Neuronal stem cell (in vitro differentiated cells): ENCODE measurements at regions not wholly inside any gene's neighbourhood (a gene's known extent, or its start where the extent isn't known, plus 50 kb on each side); places are given as distances from the start of the nearest gene placed in this dataset.

ENCODE experiments used
- DNase-seq: peaks from one replicate; pipeline ENCODE4 v3.0.0-alpha.2; 2013; ENCODE audit warnings: low spot score
- H2AFZ ChIP-seq: one replicate; pipeline ENCODE4 v1.6.1; 2013; ENCODE audit warnings: mild to moderate bottlenecking, low read length, inconsistent platforms
- H2AK5ac ChIP-seq: 2 replicates; pipeline ENCODE4 v1.6.1; 2013; ENCODE audit warnings: low read depth, mild to moderate bottlenecking, inconsistent platforms, low read length, moderate library complexity, mixed read lengths
- H2BK120ac ChIP-seq: 2 replicates; pipeline ENCODE4 v1.6.1; 2013; ENCODE audit warnings: low read depth, mild to moderate bottlenecking, inconsistent platforms, low read length, moderate library complexity, mixed read lengths
- H2BK12ac ChIP-seq: one replicate; pipeline ENCODE4 v1.6.1; 2013; ENCODE audit warnings: low read length, inconsistent platforms
- H2BK15ac ChIP-seq: 2 replicates; pipeline ENCODE4 v1.6.1; 2013; ENCODE audit warnings: mild to moderate bottlenecking, low read length, inconsistent platforms, mixed read lengths
- H2BK5ac ChIP-seq: one replicate; pipeline ENCODE4 v1.6.1; 2013; ENCODE audit warnings: inconsistent platforms, mild to moderate bottlenecking, low read length, moderate library complexity
- H3K14ac ChIP-seq: one replicate; pipeline ENCODE4 v1.6.1; 2013; ENCODE audit warnings: low read length, inconsistent platforms
- H3K18ac ChIP-seq: 2 replicates; pipeline ENCODE4 v1.6.1; 2013; ENCODE audit warnings: low read length, inconsistent platforms
- H3K23ac ChIP-seq: 2 replicates; pipeline ENCODE4 v1.6.1; 2013; ENCODE audit warnings: low read depth, mild to moderate bottlenecking, mixed read lengths, low read length, inconsistent platforms; ENCODE audit not compliant: poor library complexity
- H3K27ac ChIP-seq: replicated peaks from 3 replicates; pipeline ENCODE4 v1.5.1; 2013; ENCODE audit warnings: low read length, inconsistent platforms
- H3K27me3 ChIP-seq, 3 experiments: 2 replicates each; pipeline ENCODE4 v1.6.1; 2013; ENCODE audit warnings: low read length in 3 of 3, mild to moderate bottlenecking in 2 of 3, inconsistent platforms in 1 of 3, low read depth in 1 of 3, mixed read lengths in 1 of 3, moderate library complexity in 1 of 3; ENCODE audit not compliant: control insufficient read depth in 3 of 3, insufficient read depth in 3 of 3
- H3K36me3 ChIP-seq, 2 donors: replicated peaks in 1 of 2; 2 replicates each; pipeline ENCODE4 v1.6.1; 2013; ENCODE audit warnings: low read length in 2 of 2; ENCODE audit not compliant: control insufficient read depth in 2 of 2, insufficient read depth in 2 of 2
- H3K4ac ChIP-seq: 2 replicates; pipeline ENCODE4 v1.6.1; 2013; ENCODE audit warnings: inconsistent platforms, mild to moderate bottlenecking, low read length, moderate library complexity
- H3K4me1 ChIP-seq, 2 donors: 1 replicate in 1 of 2; 2 replicates in 1 of 2; pipeline ENCODE4 v1.6.1; 2013; ENCODE audit warnings: low read length in 2 of 2, low read depth in 1 of 2; ENCODE audit not compliant: control insufficient read depth in 2 of 2, insufficient read depth in 1 of 2
- H3K4me2 ChIP-seq: one replicate; pipeline ENCODE4 v1.6.1; 2013; ENCODE audit warnings: mild to moderate bottlenecking, low read length, inconsistent platforms; ENCODE audit not compliant: insufficient read depth, poor library complexity, severe bottlenecking
- H3K4me3 ChIP-seq, 2 donors: 2 replicates each; pipeline ENCODE4 v1.5.1; 2013; ENCODE audit warnings: low read length in 2 of 2, mild to moderate bottlenecking in 2 of 2, inconsistent platforms in 1 of 2, moderate library complexity in 1 of 2
- H3K79me1 ChIP-seq: one replicate; pipeline ENCODE4 v1.6.1; 2013; ENCODE audit warnings: low read depth, mild to moderate bottlenecking, inconsistent platforms, low read length, moderate library complexity
- H3K9ac ChIP-seq: one replicate; pipeline ENCODE4 v1.6.1; 2013; ENCODE audit warnings: mild to moderate bottlenecking, low read depth, low read length, inconsistent platforms; ENCODE audit not compliant: poor library complexity
- H3K9me3 ChIP-seq, 2 donors: replicated peaks in 1 of 2; 2 replicates each; pipeline versions ENCODE3 to v1.6.1; 2013; ENCODE audit warnings: low read length in 2 of 2, mild to moderate bottlenecking in 2 of 2, inconsistent platforms in 1 of 2, low read depth in 1 of 2, mixed read lengths in 1 of 2, moderate library complexity in 1 of 2; ENCODE audit not compliant: control insufficient read depth in 2 of 2, insufficient read depth in 1 of 2
- H4K8ac ChIP-seq: one replicate; pipeline ENCODE4 v1.6.1; 2013; ENCODE audit warnings: low read depth, mild to moderate bottlenecking, inconsistent platforms, low read length, moderate library complexity
- H4K91ac ChIP-seq: one replicate; pipeline ENCODE4 v1.6.1; 2013; ENCODE audit warnings: low read length, low read depth, mild to moderate bottlenecking, inconsistent platforms; ENCODE audit not compliant: poor library complexity
- WGBS, 2 donors: extraction: QIAGEN DNeasy Blood & Tissue Kit; methylation state at CpG; one replicate each; pipeline ENCODE4 v1.1.7; 2013; ENCODE audit warnings: missing lambda C conversion rate in 2 of 2, mixed read lengths in 1 of 2; ENCODE audit not compliant: insufficient read length in 2 of 2, insufficient replicate concordance in 1 of 2; ENCODE audit errors: extremely low coverage in 2 of 2; 5-methylcytosine and 5-hydroxymethylcytosine counted together

DNA sequence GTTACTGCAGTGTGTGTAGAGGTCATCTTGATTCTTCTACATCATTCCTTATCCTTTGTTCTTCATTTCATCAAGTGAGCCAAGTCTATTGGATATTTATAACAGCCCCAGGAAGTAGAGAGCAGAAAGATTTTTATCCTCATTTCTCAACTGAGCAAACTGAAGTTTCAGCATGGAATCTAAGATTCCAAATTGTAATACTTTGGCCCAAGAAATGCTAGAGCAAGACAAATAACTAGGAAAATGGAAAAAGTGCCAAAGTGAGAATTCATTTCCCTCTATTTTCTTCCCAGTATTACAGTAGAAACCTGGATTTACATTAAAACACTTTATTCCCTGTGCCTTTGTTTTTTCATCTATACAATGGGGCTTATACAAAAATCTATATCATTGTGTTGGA is 346.8 kb downstream of the ARPP21 start:
- H2BK15ac ChIP-seq = no peak overlapping the region
- no peak overlapping the region for H2BK120ac ChIP-seq
- H2AFZ ChIP-seq = no peak overlapping the region
- H4K91ac ChIP-seq = no peak overlapping the region
- H3K27ac ChIP-seq = no peak overlapping the region
- no peak overlapping the region for H2BK5ac ChIP-seq
- H3K9ac ChIP-seq = no peak overlapping the region
- H2BK12ac ChIP-seq = no peak overlapping the region
- H3K27me3 ChIP-seq = no peaks in the 10 kb centered on the region
- no peak for DNase-seq
- no peak overlapping the region for H2AK5ac ChIP-seq
- no peak overlapping the region for H3K4me3 ChIP-seq
- no peaks in the 10 kb centered on the region for H3K9me3 ChIP-seq
- H3K36me3 ChIP-seq = no peaks in the 10 kb centered on the region
- H3K4me1 ChIP-seq = no peaks in the 10 kb centered on the region
- H3K14ac ChIP-seq = no peak overlapping the region
- no peak overlapping the region for H3K18ac ChIP-seq
- H4K8ac ChIP-seq = no peak overlapping the region
- no peak overlapping the region for H3K4ac ChIP-seq
- H3K79me1 ChIP-seq = no peaks in the 10 kb centered on the region
- no peak overlapping the region for H3K4me2 ChIP-seq
- no peak overlapping the region for H3K23ac ChIP-seq

DNA sequence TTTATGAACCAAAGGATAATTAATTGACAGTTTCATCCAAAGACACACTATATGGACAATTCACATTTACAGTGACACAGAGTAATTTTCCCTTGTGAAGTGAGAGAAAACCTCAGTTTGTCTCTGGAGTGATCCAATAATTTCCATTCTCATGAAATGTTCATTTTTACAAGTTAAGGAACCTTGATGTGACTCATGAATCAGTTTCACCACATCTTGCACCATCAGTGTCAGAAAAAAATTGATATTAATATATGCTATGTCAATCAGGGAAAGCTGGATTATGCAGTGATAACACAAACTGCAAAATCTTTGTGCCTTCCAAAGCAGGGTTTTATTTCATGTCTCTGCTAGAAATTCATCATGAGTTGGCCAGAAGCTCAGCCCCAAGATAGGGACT is 348.1 kb downstream of the ARPP21 start:
- H3K79me1 ChIP-seq = no peaks in the 10 kb centered on the region
- no peak overlapping the region for H2BK15ac ChIP-seq
- no peaks in the 10 kb centered on the region for H3K9me3 ChIP-seq
- no peak overlapping the region for H3K14ac ChIP-seq
- H3K27ac ChIP-seq = no peak overlapping the region
- no peak overlapping the region for H3K18ac ChIP-seq
- H4K91ac ChIP-seq = no peak overlapping the region
- H3K4me1 ChIP-seq = no peaks in the 10 kb centered on the region
- no peak overlapping the region for H3K4ac ChIP-seq
- H3K4me2 ChIP-seq = no peak overlapping the region
- no peak overlapping the region for H2AK5ac ChIP-seq
- no peak overlapping the region for H4K8ac ChIP-seq
- H3K9ac ChIP-seq = no peak overlapping the region
- no peaks in the 10 kb centered on the region for H3K36me3 ChIP-seq
- H2BK12ac ChIP-seq = no peak overlapping the region
- H2AFZ ChIP-seq = no peak overlapping the region
- H2BK120ac ChIP-seq = no peak overlapping the region
- H3K27me3 ChIP-seq = no peaks in the 10 kb centered on the region
- no peak overlapping the region for H3K4me3 ChIP-seq
- no peak overlapping the region for H3K23ac ChIP-seq
- H2BK5ac ChIP-seq = no peak overlapping the region
- no peak for DNase-seq

DNA sequence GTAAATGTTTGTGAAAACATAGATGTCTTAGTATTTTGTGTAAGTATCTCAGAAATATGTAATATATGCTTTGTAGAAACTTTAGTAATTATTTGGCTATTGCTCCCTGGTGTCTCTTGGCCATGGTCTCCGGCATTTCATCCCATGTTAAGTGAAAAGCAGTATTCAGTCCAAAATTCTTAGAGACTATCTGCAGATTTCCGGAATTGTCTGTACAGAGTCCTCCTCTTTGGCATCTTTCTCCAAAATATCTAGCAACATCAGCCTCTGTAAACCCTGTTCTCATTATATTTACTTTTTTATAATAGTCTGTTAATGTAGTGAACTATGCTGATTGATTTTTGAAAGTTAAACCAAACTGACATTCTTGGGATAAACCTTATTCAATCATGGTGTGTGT is 352.7 kb downstream of the ARPP21 start:
- H2AFZ ChIP-seq = no peak overlapping the region
- H3K4ac ChIP-seq = no peak overlapping the region
- H3K4me2 ChIP-seq = no peak overlapping the region
- no peaks in the 10 kb centered on the region for H3K36me3 ChIP-seq
- H3K18ac ChIP-seq = no peak overlapping the region
- no peaks in the 10 kb centered on the region for H3K9me3 ChIP-seq
- H3K4me1 ChIP-seq = no peaks in the 10 kb centered on the region
- H2BK5ac ChIP-seq = no peak overlapping the region
- H3K79me1 ChIP-seq = no peaks in the 10 kb centered on the region
- no peak overlapping the region for H2BK120ac ChIP-seq
- no peak overlapping the region for H3K23ac ChIP-seq
- no peak overlapping the region for H2BK15ac ChIP-seq
- H3K9ac ChIP-seq = no peak overlapping the region
- DNase-seq = no peak
- H3K27me3 ChIP-seq = no peaks in the 10 kb centered on the region
- H2BK12ac ChIP-seq = no peak overlapping the region
- no peak overlapping the region for H2AK5ac ChIP-seq
- no peak overlapping the region for H3K14ac ChIP-seq
- no peak overlapping the region for H4K91ac ChIP-seq
- H3K4me3 ChIP-seq = no peak overlapping the region
- no CpG with 5 or more reads among the region's 2 CpGs for WGBS, 2 donors
- no peak overlapping the region for H3K27ac ChIP-seq
- no peak overlapping the region for H4K8ac ChIP-seq

DNA sequence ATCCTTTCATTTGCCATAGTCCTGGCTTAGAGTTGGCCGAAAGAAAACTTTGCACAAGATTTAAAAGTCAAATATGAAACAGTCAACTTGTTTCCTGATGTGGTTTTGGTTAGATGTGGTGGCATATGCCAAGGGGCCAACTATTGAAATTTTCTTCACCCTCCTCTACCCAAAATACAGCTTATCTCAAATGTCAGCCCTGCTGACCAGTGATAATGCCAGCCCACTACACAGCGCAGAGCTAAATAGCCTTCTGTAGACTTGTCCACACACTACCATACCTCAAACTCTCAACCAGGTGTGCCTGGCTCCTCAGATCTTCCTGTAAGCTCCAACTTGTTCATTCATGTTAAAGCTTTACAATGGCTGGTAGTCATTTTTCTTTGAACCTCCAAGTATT is 368.5 kb upstream of the STAC start:
- WGBS, 2 donors = no CpG with 5 or more reads among the region's 2 CpGs
- no peak overlapping the region for H3K18ac ChIP-seq
- H3K23ac ChIP-seq = no peak overlapping the region
- H3K9me3 ChIP-seq = no peaks in the 10 kb centered on the region
- no peak for DNase-seq
- H3K9ac ChIP-seq = no peak overlapping the region
- H3K27ac ChIP-seq = no peak overlapping the region
- no peak overlapping the region for H2BK5ac ChIP-seq
- H2BK15ac ChIP-seq = no peak overlapping the region
- H2BK12ac ChIP-seq = no peak overlapping the region
- no peak overlapping the region for H4K8ac ChIP-seq
- no peak overlapping the region for H4K91ac ChIP-seq
- no peak overlapping the region for H2BK120ac ChIP-seq
- H3K14ac ChIP-seq = no peak overlapping the region
- H2AK5ac ChIP-seq = no peak overlapping the region
- H3K36me3 ChIP-seq = no peaks in the 10 kb centered on the region
- H3K4me3 ChIP-seq = no peak overlapping the region
- no peaks in the 10 kb centered on the region for H3K27me3 ChIP-seq
- H2AFZ ChIP-seq = no peak overlapping the region
- H3K4ac ChIP-seq = no peak overlapping the region
- H3K4me1 ChIP-seq = no peaks in the 10 kb centered on the region
- H3K4me2 ChIP-seq = no peak overlapping the region
- no peaks in the 10 kb centered on the region for H3K79me1 ChIP-seq
